HG02678 (cell line): ENCODE measurements at regions not wholly inside any gene's neighbourhood (a gene's known extent, or its start where the extent isn't known, plus 50 kb on each side); places are given as distances from the start of the nearest gene placed in this dataset.

Experiments
- ATAC-seq: cut with Tn5 transposase; IDR thresholded peaks from one replicate; pipeline ENCODE4 v1.9.1; 2021; ENCODE audit warnings: mild to moderate bottlenecking, moderate library complexity; ENCODE audit not compliant: unreplicated experiment

DNA sequence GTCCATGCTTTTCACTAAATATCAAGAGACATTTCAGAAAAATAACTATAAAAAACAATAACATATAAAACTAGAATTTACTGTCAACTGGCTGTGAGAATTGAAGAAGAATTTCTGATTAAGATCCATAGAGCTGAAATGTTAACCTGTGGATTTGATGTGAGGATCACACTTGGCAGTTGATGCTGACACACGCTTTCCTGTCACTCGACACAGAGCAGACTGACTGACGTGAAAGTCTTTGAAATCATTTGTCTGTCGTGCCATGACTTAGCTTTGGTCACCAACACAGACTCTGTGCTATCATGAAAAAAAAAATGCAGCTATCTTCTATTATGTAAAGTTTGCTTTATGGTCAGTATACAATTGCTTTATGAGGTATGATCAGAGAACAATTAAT lies 706.0 kb upstream of the ZP4 start:
- ATAC-seq = no peak

DNA sequence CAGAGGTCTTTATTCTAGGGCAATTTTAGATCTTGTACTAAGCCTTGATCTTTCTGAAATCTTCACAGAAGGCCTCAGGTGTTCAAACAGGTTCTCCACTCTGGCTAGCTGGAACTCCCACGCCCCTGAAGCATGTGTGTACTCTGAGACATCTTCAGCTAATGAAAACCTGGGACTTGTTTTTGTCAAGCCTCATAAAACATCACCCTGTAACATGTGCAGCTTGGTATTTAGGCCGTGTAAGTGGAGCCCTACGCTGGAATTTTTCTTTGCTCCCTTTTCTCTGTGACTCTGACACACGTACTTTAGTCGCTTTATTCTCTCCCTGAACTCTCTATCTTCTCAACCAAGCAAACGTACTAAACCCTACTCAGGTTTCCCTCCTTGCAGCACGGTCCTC lies 701.9 kb upstream of the ZP4 start:
- no peak for ATAC-seq

DNA sequence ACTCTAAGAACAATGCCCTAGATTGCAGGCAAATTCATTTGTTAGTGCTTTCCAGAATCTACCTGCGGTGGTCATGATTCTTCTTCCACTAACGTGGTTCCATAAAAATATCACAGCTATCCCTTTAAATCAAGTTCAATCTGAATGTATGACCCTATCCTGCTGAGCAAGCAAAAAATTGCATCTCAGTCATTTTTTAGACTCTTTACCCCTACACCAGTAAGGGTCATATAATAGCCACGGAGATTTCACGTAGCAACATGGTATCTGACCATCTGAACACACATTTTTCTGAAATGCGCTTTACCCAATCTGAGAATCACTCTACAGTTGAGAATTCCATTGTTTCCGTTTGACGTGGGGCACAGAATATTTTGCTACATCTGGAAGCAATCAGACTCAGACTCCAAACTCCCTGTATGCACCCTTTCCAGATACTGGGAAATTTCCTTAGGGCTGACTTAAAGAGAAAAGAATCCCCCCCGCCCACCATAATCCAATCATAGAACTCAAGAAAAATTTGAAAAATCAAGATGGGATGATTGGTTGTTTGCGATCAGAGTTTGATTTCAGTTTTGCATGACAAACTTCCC lies 699.2 kb upstream of the ZP4 start:
- ATAC-seq = no peak

DNA sequence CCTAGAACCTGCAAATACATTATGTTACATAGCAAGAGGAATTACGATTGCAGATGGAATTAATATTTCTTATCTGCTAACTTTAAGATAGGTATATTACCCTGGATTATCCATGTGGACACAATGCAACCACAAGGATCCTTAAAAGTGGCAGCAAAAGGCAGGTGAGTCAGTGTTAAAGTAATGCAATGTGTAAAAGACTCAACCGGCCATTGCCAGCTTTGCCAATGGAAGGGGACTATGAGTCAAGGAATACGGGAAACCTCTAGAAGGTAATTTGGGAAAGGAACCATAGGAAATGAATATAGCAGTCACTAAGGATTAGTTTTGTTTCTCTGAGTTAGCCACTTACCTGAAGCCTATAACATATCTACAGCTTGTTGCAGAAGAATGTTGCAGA lies 692.1 kb upstream of the ZP4 start:
- no peak for ATAC-seq

DNA sequence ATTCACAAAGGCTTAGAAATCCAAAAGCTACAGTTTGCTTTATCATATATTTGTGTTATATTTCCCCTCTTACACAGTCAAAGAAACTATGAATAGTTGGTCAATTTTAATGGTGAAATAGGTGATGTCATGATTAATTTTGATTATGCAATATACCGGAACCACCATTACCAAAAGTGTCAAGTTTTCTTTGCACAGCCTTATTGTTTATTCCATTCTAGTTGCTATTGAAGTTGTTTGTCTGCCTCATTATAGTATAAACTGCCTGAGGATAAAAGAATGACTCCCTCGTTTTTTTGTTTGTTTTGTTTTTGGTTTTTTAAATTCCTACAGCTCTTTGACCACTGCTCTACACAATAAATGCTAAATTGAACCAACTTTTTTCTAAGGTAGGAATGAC lies 690.6 kb upstream of the ZP4 start:
- no peak for ATAC-seq

DNA sequence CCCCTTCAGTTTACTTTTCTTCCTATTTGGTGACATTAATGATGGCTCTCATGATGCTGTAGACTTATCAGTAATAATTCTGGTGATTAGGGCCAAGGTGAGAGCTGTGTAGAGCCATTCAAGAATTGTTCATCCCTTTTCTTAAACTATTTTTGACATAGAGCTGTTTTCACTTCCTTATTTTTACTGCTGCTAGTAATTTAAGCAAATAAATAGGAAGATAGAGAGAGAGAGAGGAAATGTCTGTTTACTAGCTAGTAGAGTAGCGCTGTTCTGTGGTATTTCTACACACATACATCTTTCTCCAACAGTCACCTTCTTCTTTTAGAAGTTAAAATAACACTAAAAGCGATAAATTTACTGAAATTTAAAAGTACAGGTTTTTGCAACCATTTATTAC lies 678.0 kb upstream of the ZP4 start:
- ATAC-seq = no peak

DNA sequence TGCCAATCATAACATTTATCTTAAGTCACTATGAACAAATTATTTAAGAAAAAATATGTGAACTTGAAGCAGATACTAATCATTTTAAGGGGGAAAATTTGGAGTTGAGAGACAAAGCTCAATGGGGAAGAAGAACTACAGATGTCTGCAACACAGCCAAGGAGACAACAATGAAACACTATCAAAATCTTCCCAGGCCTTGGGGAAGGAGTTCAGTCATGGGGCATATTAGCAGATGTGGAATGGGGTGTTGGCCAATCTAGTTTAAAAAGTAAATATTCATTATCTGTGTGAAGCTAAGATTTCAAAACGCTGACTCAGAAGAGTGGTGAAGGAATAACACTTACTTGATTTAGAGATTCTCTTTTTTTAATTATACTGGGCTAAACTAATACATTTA lies 671.6 kb upstream of the ZP4 start:
- no peak for ATAC-seq

DNA sequence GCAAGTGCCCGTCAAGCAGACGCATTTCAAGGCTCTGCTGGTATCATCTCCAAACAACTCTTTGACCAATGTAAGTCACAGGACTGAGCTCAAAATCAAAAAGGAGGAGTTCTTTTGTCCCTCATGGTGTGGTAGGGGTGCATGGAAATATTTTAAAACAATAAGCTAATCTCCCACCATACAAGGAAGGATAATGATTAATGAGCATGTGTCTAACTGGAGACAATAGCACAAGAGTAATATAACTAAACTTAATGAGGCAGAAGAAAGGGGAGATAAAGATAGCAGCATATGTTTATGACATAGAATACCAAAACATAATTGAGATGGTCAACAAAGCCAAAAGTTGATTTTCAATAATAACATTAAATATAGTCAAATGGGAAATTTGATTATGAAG lies 668.0 kb upstream of the ZP4 start:
- no peak for ATAC-seq

DNA sequence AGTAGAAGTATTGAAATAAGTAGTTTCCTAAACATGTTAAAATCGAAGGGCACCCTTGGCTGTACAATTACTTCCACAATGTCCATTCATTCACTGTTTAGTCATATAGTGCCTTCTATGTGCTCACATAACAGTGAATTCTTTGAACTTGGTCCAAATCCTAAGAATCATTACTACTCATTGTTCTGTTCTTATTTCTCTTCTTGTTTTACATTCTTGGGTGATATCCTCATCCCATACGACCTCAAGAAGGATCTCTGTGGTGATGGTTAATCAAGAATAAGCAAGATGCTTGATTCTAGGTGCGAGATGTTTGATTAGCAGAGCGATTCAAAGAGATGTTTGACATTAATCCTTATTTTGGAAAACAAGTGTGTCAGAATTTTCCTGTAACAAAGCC lies 667.4 kb upstream of the ZP4 start:
- ATAC-seq = no peak

DNA sequence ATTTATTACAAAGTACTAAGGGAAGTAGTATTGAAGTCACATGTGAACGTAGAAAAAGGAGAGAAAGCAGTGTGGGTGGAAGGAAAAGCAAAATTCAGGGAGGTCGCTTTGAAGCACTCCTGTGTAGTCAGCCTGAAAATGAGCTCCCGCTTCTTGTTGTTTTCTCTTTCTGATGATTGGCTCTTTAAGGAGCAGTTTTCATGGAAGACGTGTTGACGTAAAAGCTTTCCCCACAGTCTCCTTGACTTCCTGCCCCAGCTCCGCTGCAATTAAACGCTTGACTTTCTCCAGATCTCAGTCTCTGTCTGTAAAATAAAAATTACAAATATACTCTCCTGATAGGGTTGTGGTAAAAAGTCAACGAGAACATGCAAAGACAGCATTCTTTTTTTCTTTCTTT lies 661.5 kb upstream of the ZP4 start:
- ATAC-seq = no peak

DNA sequence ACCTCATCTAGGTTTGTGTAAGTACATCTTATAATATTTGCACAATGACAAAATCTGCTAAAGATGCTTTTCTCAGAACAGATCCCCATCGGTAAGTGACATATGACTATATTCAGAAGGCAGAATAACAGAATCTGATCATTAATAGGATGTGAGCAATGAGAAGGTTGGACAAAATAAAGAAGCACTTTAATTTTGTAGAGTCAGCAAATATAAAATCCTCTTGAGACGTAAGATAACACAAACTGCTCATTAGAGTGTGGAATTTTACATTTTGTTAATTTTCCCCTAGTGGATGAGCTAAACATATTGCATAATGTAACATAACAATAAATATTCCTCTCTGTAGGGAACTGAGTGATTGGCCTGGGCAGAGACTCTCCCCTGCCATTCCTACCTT lies 658.4 kb upstream of the ZP4 start:
- ATAC-seq = no peak

DNA sequence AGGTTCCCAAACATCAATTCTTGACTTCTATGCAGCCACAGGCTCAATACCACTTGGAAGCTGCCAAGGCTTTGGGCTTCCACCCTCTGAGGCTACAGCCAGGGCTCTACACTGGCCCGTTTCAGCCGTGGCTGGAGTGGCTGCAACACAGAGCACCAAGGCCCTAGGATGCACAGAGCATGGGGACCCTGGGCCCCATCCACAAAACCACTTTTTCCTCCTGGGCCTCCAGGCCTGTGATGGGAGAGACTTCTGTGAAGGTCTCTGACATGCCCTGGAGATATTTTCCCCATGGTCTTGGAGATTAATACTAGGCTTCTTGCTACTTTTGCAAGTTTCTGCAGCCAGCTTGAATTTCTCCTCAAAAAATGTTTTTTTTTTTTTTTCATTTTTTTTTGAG lies 655.4 kb upstream of the ZP4 start:
- no peak for ATAC-seq

DNA sequence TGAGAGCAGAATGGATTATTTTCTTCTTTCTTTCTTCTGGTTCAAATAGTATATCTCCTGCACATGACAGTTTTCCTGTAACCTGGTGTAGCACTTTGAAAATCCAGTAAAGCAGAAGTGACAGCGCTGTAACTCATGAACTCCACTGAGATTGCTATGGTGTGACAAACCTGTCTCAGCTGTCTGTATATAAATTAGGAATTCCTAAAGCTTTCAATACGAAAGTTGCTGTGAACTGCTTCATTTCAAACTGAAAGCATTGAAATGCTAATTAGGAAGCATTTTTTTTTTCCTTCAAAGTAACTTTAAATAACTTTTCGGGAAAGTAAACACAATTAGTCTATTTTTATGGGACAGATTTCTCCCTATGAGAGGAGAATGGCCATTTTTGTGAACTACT lies 646.9 kb upstream of the ZP4 start:
- ATAC-seq = no peak

DNA sequence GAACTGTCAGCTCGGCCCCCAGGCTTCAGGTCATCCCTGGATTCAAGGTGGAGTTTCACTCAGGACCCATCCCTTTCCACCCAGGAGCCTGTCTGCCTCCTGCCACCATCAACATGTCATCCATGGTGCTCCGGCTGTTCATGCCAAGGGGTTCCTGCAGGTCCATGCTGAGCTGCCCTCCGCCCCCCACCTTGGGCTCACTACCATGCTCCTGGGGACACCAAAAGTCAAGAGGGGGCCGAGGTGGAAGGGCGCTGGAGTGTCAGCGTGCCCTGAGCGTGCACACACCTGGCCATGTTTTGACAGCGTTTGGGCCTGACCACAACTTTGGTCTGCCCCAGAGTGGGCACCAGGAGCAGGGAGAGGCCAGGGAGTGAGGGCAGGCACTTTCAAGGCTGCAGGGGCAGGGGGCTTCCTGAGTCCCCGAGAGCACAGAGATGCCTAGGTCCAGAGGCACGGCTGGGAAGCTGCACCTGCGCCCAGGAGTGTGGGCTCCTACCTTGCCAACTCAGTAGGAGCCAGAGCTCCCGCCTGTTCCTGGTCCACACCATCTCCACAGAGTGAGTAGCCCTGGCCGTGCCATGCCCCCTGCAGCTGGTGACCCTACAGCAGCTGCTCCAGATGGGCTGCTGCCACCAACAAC lies 639.6 kb upstream of the ZP4 start:
- no peak for ATAC-seq

DNA sequence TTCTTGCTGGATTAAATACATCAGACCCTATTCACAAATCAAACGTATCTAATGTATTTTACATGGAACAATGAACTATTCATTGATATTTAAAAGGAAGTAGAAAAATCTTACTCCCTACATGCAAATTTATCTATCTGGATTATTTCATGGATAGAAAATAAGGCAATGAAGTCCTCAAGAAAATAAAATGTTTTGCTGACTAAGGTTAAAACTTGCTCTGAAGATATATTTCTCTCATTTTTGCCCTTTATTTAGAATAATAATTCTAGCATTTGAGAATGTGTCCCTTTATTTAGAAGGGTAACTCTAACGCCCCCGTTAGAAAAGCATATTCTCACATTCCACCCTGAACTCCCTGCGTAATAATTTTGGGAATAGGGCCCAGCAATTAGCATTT lies 627.0 kb upstream of the ZP4 start:
- no peak for ATAC-seq

DNA sequence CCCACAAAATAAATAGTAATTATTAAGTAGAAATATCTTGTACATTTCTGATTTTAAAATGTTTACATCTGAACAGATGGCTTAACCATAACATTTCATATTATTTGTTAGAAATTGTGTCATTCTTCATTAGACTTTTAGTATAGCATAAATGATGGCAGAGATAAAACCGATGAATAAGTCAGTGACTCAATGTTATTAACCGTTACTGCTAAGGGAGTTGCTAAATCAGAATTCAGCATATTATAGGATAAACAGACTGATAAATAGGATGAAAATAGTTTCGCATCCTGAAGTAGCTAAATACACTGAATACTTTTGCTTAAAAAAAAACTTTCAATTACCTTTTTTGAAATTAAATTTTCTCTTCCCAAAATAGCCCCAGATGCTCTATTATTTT lies 610.6 kb upstream of the ZP4 start:
- ATAC-seq = no peak

DNA sequence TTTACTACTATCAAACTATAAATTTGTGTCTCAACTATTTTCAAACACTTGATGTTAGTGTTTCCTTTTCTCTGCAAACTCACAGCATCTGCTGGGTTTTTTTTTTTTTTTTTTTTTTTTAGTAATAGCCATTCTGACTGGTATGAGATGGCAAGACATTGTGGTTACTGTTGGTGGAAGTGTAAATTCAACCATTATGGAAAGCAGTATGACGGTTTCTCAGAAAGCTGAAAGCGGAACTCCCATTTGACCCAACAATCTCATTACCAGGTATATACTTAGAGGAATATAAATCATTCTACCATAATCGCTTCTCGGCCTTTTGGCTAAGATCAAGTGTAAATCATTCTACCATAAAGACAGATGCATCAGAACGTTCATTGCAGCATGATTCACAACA lies 608.3 kb upstream of the ZP4 start:
- no peak for ATAC-seq

DNA sequence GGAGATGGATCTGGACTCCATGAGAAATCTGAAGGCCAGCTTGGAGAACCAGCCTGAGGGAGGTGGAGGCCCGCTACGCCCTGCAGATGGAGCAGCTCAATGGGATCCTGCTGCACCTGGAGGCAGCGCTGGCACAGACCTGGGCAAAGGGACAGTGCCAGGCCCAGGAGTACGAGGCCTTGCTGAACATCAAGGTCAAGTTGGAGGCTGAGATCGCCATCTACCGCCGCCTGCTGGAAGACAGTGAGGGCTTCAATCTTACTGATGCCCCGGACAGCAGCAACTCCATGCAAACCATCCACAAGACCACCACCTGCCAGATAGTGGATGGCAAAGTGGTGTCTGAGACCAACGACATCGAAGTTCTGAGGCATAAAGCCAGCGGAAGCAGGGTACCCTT lies 601.5 kb upstream of the ZP4 start:
- no peak for ATAC-seq

DNA sequence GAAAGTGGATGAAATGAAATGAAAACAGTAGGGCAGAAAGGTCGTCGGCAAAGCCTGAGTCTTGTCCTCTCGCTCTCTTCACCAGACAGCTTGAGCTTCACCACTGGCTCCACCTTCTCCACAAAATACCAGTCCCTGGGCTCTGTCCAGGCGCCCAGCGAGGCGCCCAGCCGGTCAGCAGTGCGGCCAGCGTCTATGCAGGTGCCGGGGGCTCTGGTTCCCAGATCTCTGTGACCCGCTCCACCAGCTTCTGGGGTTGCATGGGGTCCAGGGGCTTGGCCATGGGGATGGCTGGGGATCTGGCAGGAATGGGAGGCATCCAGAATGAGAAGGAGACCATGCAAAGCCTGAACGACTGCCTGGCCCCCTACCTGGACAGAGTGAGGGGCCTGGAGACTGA lies 600.5 kb upstream of the ZP4 start:
- ATAC-seq = no peak

DNA sequence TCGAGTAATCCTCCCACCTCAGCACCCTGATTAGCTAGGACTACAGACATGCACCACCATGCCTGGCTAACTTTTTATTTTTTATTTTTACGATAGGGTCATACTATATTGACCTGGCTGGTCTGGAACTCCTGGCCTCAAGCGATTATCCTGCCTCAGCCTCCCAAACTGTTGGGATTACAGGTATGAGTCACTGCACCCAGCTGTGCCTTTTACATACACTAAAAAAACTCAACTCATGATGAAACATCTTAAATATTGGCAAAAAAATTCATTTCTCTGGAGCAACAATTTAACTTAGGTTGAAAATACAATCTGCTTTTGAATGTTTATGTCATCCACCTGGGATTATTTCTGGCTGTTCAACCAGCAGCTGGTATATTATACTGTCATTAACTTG lies 598.3 kb upstream of the ZP4 start:
- no peak for ATAC-seq

DNA sequence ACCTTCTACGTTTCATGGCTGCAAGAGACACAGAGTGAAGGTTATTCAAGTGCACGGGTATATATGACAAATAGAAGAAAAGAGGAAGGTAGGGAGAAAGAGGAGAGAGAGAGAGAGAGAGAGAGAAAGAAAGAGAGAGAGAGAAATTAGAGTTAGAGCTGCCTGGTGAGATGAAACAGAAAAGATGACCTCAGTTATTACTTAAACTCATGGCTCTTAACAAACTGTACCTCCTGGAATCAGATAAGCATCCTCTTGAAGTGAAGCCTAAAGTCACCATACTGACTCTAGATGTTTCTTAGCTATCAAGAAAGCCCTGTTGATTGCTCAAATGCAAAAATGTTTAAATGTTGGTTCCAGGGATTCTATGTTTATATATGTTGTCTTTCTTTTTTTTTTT lies 597.7 kb upstream of the ZP4 start:
- no peak for ATAC-seq

DNA sequence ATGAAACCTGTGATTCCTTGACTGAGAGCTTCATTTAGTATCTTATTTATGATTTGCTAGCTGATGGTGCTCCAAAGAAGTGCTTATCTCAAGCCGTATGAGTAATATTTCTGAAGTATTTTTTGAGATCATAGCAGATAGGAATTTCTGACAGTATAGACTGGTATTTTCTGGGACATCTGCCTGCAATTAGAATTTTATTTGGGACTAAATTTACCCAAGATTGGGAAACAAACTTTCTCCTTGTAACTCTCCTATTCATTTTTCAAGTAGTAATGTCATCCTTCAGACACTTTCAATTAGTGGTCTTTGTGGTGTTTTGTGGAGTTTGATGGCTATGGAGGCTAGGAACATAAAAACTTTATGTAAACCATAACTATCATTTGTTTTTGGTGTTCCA lies 597.2 kb upstream of the ZP4 start:
- no peak for ATAC-seq

DNA sequence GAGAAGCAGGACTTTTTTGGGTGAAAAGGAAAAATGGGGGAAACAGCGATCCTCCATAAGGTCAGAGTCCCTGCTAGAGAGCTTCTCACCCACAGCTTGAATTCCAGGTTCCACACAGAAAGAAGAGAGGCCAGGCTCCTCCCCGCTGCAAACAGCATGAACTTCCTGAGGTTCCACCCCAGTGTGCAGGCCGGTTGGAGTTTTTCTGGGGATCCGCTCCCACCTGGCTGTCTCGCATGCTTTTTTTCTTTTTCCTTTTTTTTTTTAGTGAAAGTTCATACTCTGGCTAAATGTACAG lies 595.1 kb upstream of the ZP4 start:
- ATAC-seq = no peak
